Ectodermal cell (in vitro differentiated cells): ENCODE measurements at regions not wholly inside any gene's neighbourhood (a gene's known extent, or its start where the extent isn't known, plus 50 kb on each side); places are given as distances from the start of the nearest gene placed in this dataset.

Source experiments
- H3K27ac ChIP-seq: 2 replicates; pipeline ENCODE4 v1.7.0; 2013; ENCODE audit warnings: mild to moderate bottlenecking, low read depth, low read length; ENCODE audit not compliant: insufficient read depth, poor library complexity, severe bottlenecking
- H3K27me3 ChIP-seq: 2 replicates; pipeline ENCODE4 v1.7.0; 2013; ENCODE audit warnings: mild to moderate bottlenecking, low read length; ENCODE audit not compliant: insufficient read depth, control insufficient read depth, poor library complexity, severe bottlenecking
- H3K36me3 ChIP-seq: one replicate; pipeline ENCODE4 v1.7.0; 2013; ENCODE audit warnings: low read length; ENCODE audit not compliant: control insufficient read depth, insufficient read depth
- H3K4me1 ChIP-seq: one replicate; pipeline ENCODE4 v1.7.0; 2013; ENCODE audit warnings: low read length; ENCODE audit not compliant: control insufficient read depth, insufficient read depth
- H3K4me3 ChIP-seq: 2 replicates; pipeline ENCODE4 v1.7.0; 2013; ENCODE audit warnings: low read depth, low read length, control low read depth; ENCODE audit not compliant: insufficient read depth
- H3K9me3 ChIP-seq: 2 replicates; pipeline ENCODE4 v1.7.0; 2013; ENCODE audit warnings: mild to moderate bottlenecking, low read length, moderate library complexity; ENCODE audit not compliant: control insufficient read depth
- WGBS, 2 experiments: methylation state at CpG; one replicate each; pipeline ENCODE4 v1.1.7; 2013; ENCODE audit warnings: missing lambda C conversion rate in 2 of 2; 5-methylcytosine and 5-hydroxymethylcytosine counted together

DNA sequence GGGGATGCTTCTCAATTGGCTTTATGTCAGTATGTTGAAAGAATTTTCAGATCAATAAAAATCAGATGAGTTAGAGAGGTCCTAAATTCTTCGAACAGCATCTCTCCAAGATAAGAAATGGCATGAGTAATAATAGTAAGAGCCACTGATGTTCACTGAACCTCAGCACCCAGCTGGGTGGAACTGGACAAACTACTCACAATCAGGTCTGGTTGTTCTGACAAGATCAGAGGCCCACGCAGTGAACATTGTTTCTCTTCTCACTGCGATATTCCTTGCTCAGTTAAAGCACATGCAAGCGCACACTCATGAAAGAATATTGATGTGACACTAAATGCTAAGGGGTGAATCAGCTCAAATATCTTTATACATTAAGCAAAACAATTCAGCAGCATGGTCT lies 351.0 kb upstream of the AMELY start:
- no peaks in the 10 kb centered on the region for H3K9me3 ChIP-seq
- WGBS, 2 experiments = 88 to 98% methylated on average over 2 to 4 of the region's 4 CpGs
- no peak overlapping the region for H3K27ac ChIP-seq
- no peaks in the 10 kb centered on the region for H3K36me3 ChIP-seq
- H3K4me3 ChIP-seq = no peak overlapping the region
- no peaks in the 10 kb centered on the region for H3K27me3 ChIP-seq
- no peaks in the 10 kb centered on the region for H3K4me1 ChIP-seq

DNA sequence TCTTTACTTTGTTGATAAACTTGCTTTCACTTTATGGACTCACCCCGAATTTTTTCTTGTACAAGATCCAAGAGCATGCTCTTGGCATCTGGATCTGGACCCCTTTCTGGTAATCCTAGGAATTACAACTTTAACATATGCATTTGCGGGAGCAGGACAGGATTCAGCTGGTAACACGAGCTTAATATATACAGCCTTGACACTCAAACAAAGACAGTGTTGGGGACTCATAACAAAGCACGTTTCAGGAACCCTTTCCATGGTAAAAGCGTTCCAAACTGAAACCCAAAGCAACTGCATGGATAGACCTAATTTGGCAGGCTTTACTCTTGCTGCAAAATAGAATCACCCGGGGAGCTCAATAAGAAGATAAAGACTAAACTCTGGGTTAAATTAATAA lies 349.7 kb upstream of the AMELY start:
- Histone ChIP-seq H3K4me1 (no peaks in the 10 kb centered on the region), H3K27me3 (no peaks in the 10 kb centered on the region), H3K4me3 (no peak overlapping the region), H3K9me3 (no peaks in the 10 kb centered on the region), H3K27ac (no peak overlapping the region), H3K36me3 (no peaks in the 10 kb centered on the region)
- WGBS, 2 experiments = 79 to 86% methylated on average over 6 of the region's 6 CpGs

DNA sequence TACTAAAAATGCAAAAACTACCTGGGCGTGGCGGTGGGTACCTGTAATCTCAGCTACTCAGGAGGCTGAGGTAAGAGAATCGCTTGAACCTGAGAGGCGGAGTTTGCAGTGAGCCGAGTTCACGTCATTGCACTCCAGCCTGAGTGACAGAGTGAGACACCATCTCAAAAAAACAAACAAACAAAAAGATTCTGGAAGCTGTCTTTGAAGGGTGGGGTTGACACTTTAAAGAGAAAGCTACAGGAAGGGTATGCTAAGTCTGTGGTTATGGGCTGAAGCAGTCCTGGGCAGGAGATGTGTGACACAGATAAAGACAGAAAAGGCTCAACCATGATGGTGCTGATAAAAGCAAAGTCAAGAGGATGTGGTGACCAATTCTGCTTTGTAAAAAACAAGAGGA lies 328.5 kb upstream of the AMELY start:
- no peaks in the 10 kb centered on the region for H3K9me3 ChIP-seq
- 94 to 96% methylated on average over 6 of the region's 6 CpGs for WGBS, 2 experiments
- no peaks in the 10 kb centered on the region for H3K36me3 ChIP-seq
- no peaks in the 10 kb centered on the region for H3K4me1 ChIP-seq
- H3K4me3 ChIP-seq = no peak overlapping the region
- H3K27me3 ChIP-seq = no peaks in the 10 kb centered on the region
- no peak overlapping the region for H3K27ac ChIP-seq

DNA sequence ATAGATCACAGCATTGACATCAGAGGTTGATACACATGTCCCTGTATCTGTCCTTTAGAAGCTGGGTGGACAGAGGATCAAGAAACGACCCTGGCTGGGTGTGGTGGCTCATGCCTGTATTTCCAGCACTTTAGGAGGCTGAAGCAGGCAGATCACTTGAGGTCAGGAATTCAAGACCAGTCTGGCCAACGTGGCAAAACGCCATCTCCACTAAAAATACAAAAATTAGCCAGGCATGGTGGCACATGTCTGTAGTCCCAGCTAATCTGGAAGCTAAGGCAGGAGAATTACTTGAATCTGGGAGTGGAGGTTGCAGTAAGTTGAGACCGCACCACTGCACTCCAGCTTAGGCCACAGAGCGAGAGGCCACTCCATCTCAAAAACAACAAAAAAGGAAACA lies 300.4 kb upstream of the AMELY start:
- no peak overlapping the region for H3K27ac ChIP-seq
- WGBS, 2 experiments = 87 to 94% methylated on average over 5 of the region's 5 CpGs
- no peaks in the 10 kb centered on the region for H3K4me1 ChIP-seq
- no peaks in the 10 kb centered on the region for H3K27me3 ChIP-seq
- no peaks in the 10 kb centered on the region for H3K9me3 ChIP-seq
- H3K4me3 ChIP-seq = no peak overlapping the region
- no peaks in the 10 kb centered on the region for H3K36me3 ChIP-seq

DNA sequence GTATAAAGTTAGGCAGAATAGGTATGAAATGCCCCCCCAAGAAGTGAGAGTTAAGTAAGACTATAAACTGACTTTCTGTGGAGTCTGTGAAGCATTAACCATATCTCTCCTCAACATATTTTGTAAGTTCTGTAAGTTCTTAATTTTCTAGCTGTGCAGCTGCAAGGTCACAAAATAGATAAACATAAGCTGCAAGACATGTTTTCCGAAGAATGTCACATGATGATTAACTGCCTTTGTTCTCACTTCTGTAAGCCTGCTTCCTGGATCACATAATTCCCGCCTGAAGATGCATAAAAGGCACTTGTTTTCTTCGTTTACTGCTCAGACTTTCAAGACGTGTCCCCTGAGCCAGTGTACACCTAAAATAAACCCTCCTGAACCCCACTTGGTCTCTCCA lies 292.9 kb upstream of the AMELY start:
- no peak overlapping the region for H3K4me3 ChIP-seq
- no peaks in the 10 kb centered on the region for H3K27me3 ChIP-seq
- 87 to 94% methylated on average over 4 of the region's 4 CpGs for WGBS, 2 experiments
- no peak overlapping the region for H3K27ac ChIP-seq
- H3K36me3 ChIP-seq = no peaks in the 10 kb centered on the region
- H3K4me1 ChIP-seq = no peaks in the 10 kb centered on the region
- no peaks in the 10 kb centered on the region for H3K9me3 ChIP-seq

DNA sequence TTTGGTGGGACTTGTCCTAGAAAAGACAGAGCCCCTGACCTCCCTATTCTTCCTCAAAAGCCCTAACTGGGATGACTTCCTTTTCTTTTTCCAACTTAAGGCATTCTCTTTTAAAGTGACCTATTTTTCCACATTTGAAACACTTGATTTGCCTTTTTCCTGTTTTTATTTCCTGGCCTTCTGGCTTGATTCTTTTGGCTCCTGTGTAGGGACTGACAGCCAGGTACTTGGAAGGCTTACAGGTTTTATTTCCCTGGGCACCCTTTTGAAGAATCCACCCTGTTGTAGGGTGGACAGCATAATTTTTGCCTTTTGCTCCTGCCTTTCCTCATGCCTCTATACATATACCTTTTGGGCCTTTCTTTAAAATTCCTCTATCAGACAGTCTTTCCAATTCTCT lies 271.0 kb upstream of the AMELY start:
- H3K4me3 ChIP-seq = no peak overlapping the region
- H3K36me3 ChIP-seq = no peaks in the 10 kb centered on the region
- H3K4me1 ChIP-seq = no peaks in the 10 kb centered on the region
- no peaks in the 10 kb centered on the region for H3K27me3 ChIP-seq
- no peak overlapping the region for H3K27ac ChIP-seq
- no peaks in the 10 kb centered on the region for H3K9me3 ChIP-seq

DNA sequence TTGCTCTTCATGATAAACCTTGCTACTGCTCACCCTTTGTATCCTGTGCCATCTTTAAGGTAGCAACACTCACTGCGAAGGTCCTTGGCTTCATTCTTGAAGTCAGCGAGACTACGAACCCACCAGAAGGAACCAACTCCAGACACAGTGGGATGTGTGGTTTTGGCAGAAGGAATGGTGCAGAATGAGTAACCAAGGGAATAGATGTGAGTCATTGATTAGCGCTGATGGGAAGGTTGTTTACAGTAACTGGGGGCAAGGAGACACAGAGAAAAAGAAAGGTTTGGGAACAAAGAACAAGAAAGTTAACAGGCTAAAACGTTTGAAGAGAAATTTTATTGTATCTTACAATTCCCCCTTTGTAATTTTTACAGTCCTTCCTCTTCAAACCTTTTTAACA lies 266.1 kb upstream of the AMELY start:
- Histone ChIP-seq H3K4me3 (no peak overlapping the region), H3K4me1 (no peaks in the 10 kb centered on the region), H3K9me3 (no peaks in the 10 kb centered on the region), H3K36me3 (no peaks in the 10 kb centered on the region), H3K27me3 (no peaks in the 10 kb centered on the region), H3K27ac (no peak overlapping the region)
- WGBS, 2 experiments = 85 to 95% methylated on average over 4 to 5 of the region's 5 CpGs

DNA sequence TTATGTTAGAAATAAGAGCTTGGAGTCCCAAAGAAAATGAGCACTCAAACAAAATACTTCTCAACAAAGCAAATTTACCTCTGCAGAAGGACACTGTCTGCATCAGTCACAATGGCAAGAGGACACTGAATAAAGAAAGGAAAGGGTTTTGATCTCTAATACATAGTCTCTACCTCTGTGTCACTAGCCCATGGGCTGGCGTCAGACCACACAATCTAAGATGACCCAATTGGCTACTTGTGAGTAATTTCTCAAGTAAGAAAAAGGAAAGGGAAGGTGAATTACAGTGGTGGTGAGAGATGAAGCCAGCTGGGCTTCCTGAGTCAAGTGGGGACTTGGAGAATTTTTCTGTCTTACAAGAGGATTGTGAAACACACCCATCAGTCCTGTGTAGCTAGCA lies 257.9 kb upstream of the AMELY start:
- 100% methylated on average over 1 of the region's 1 CpG; no CpG with 5 or more reads in 1 of the 2 experiments for WGBS, 2 experiments
- Histone ChIP-seq H3K27ac (no peak overlapping the region), H3K4me3 (no peak overlapping the region), H3K36me3 (no peaks in the 10 kb centered on the region), H3K9me3 (no peaks in the 10 kb centered on the region), H3K27me3 (no peaks in the 10 kb centered on the region), H3K4me1 (no peaks in the 10 kb centered on the region)

DNA sequence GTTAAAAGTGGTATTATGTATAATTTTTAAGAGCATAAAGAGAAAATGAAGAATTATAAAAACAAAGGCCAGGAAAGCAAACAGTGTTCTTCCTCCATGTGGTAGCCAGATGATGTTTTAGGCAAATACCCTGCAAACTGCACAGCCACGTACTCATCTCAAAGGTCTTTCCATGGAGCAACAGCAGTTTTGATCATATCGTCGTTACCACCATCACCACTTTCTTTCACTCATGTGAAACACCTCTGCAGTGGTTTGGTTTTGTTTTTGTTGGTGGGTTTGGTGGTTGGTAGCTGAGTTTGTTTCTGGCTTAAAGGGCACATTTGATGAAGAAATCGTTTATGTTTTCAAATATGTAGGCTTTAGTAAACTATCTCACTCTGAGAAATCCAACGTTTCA lies 229.9 kb upstream of the AMELY start:
- H3K4me3 ChIP-seq = no peak overlapping the region
- WGBS, 2 experiments = 72 to 93% methylated on average over 2 to 5 of the region's 5 CpGs
- no peaks in the 10 kb centered on the region for H3K9me3 ChIP-seq
- H3K27ac ChIP-seq = no peak overlapping the region
- H3K4me1 ChIP-seq = no peaks in the 10 kb centered on the region
- H3K36me3 ChIP-seq = no peaks in the 10 kb centered on the region
- H3K27me3 ChIP-seq = no peaks in the 10 kb centered on the region
